Neuronal stem cell (in vitro differentiated cells): ENCODE measurements at regions not wholly inside any gene's neighbourhood (a gene's known extent, or its start where the extent isn't known, plus 50 kb on each side); places are given as distances from the start of the nearest gene placed in this dataset.

ENCODE experiments used
- DNase-seq: peaks from one replicate; pipeline ENCODE4 v3.0.0-alpha.2; 2013; ENCODE audit warnings: low spot score
- H2AFZ ChIP-seq: one replicate; pipeline ENCODE4 v1.6.1; 2013; ENCODE audit warnings: mild to moderate bottlenecking, low read length, inconsistent platforms
- H2AK5ac ChIP-seq: 2 replicates; pipeline ENCODE4 v1.6.1; 2013; ENCODE audit warnings: low read depth, mild to moderate bottlenecking, inconsistent platforms, low read length, moderate library complexity, mixed read lengths
- H2BK120ac ChIP-seq: 2 replicates; pipeline ENCODE4 v1.6.1; 2013; ENCODE audit warnings: low read depth, mild to moderate bottlenecking, inconsistent platforms, low read length, moderate library complexity, mixed read lengths
- H2BK12ac ChIP-seq: one replicate; pipeline ENCODE4 v1.6.1; 2013; ENCODE audit warnings: low read length, inconsistent platforms
- H2BK15ac ChIP-seq: 2 replicates; pipeline ENCODE4 v1.6.1; 2013; ENCODE audit warnings: mild to moderate bottlenecking, low read length, inconsistent platforms, mixed read lengths
- H2BK5ac ChIP-seq: one replicate; pipeline ENCODE4 v1.6.1; 2013; ENCODE audit warnings: inconsistent platforms, mild to moderate bottlenecking, low read length, moderate library complexity
- H3K14ac ChIP-seq: one replicate; pipeline ENCODE4 v1.6.1; 2013; ENCODE audit warnings: low read length, inconsistent platforms
- H3K18ac ChIP-seq: 2 replicates; pipeline ENCODE4 v1.6.1; 2013; ENCODE audit warnings: low read length, inconsistent platforms
- H3K23ac ChIP-seq: 2 replicates; pipeline ENCODE4 v1.6.1; 2013; ENCODE audit warnings: low read depth, mild to moderate bottlenecking, mixed read lengths, low read length, inconsistent platforms; ENCODE audit not compliant: poor library complexity
- H3K27ac ChIP-seq: replicated peaks from 3 replicates; pipeline ENCODE4 v1.5.1; 2013; ENCODE audit warnings: low read length, inconsistent platforms
- H3K27me3 ChIP-seq, 3 experiments: 2 replicates each; pipeline ENCODE4 v1.6.1; 2013; ENCODE audit warnings: low read length in 3 of 3, mild to moderate bottlenecking in 2 of 3, inconsistent platforms in 1 of 3, low read depth in 1 of 3, mixed read lengths in 1 of 3, moderate library complexity in 1 of 3; ENCODE audit not compliant: control insufficient read depth in 3 of 3, insufficient read depth in 3 of 3
- H3K36me3 ChIP-seq, 2 donors: replicated peaks in 1 of 2; 2 replicates each; pipeline ENCODE4 v1.6.1; 2013; ENCODE audit warnings: low read length in 2 of 2; ENCODE audit not compliant: control insufficient read depth in 2 of 2, insufficient read depth in 2 of 2
- H3K4ac ChIP-seq: 2 replicates; pipeline ENCODE4 v1.6.1; 2013; ENCODE audit warnings: inconsistent platforms, mild to moderate bottlenecking, low read length, moderate library complexity
- H3K4me1 ChIP-seq, 2 donors: 1 replicate in 1 of 2; 2 replicates in 1 of 2; pipeline ENCODE4 v1.6.1; 2013; ENCODE audit warnings: low read length in 2 of 2, low read depth in 1 of 2; ENCODE audit not compliant: control insufficient read depth in 2 of 2, insufficient read depth in 1 of 2
- H3K4me2 ChIP-seq: one replicate; pipeline ENCODE4 v1.6.1; 2013; ENCODE audit warnings: mild to moderate bottlenecking, low read length, inconsistent platforms; ENCODE audit not compliant: insufficient read depth, poor library complexity, severe bottlenecking
- H3K4me3 ChIP-seq, 2 donors: 2 replicates each; pipeline ENCODE4 v1.5.1; 2013; ENCODE audit warnings: low read length in 2 of 2, mild to moderate bottlenecking in 2 of 2, inconsistent platforms in 1 of 2, moderate library complexity in 1 of 2
- H3K79me1 ChIP-seq: one replicate; pipeline ENCODE4 v1.6.1; 2013; ENCODE audit warnings: low read depth, mild to moderate bottlenecking, inconsistent platforms, low read length, moderate library complexity
- H3K9ac ChIP-seq: one replicate; pipeline ENCODE4 v1.6.1; 2013; ENCODE audit warnings: mild to moderate bottlenecking, low read depth, low read length, inconsistent platforms; ENCODE audit not compliant: poor library complexity
- H3K9me3 ChIP-seq, 2 donors: replicated peaks in 1 of 2; 2 replicates each; pipeline versions ENCODE3 to v1.6.1; 2013; ENCODE audit warnings: low read length in 2 of 2, mild to moderate bottlenecking in 2 of 2, inconsistent platforms in 1 of 2, low read depth in 1 of 2, mixed read lengths in 1 of 2, moderate library complexity in 1 of 2; ENCODE audit not compliant: control insufficient read depth in 2 of 2, insufficient read depth in 1 of 2
- H4K8ac ChIP-seq: one replicate; pipeline ENCODE4 v1.6.1; 2013; ENCODE audit warnings: low read depth, mild to moderate bottlenecking, inconsistent platforms, low read length, moderate library complexity
- H4K91ac ChIP-seq: one replicate; pipeline ENCODE4 v1.6.1; 2013; ENCODE audit warnings: low read length, low read depth, mild to moderate bottlenecking, inconsistent platforms; ENCODE audit not compliant: poor library complexity
- WGBS, 2 donors: extraction: QIAGEN DNeasy Blood & Tissue Kit; methylation state at CpG; one replicate each; pipeline ENCODE4 v1.1.7; 2013; ENCODE audit warnings: missing lambda C conversion rate in 2 of 2, mixed read lengths in 1 of 2; ENCODE audit not compliant: insufficient read length in 2 of 2, insufficient replicate concordance in 1 of 2; ENCODE audit errors: extremely low coverage in 2 of 2; 5-methylcytosine and 5-hydroxymethylcytosine counted together

- Histone ChIP-seq H2AK5ac (no peak overlapping the region), H2BK5ac (no peak overlapping the region), H2BK12ac (no peak overlapping the region), H3K27me3 (no peaks in the 10 kb centered on the region), H3K4me1 (no peaks in the 10 kb centered on the region), H3K23ac (no peak overlapping the region), H3K27ac (no peak overlapping the region), H3K4me3 (no peak overlapping the region), H3K9me3 (no peaks in the 10 kb centered on the region), H2AFZ (no peak overlapping the region), H3K14ac (no peak overlapping the region), H3K9ac (no peak overlapping the region), H2BK120ac (no peak overlapping the region), H3K4me2 (no peak overlapping the region), H3K79me1 (no peaks in the 10 kb centered on the region), H4K8ac (no peak overlapping the region), H4K91ac (no peak overlapping the region), H3K18ac (no peak overlapping the region), H3K4ac (no peak overlapping the region), H2BK15ac (no peak overlapping the region), H3K36me3 (no peaks in the 10 kb centered on the region)
- DNase-seq = no peak
- WGBS, 2 donors = no CpG with 5 or more reads among the region's 5 CpGs
Observed at GRCh38 chr7:47100148-47100816, 481.6 kb downstream of the TNS3 start.

GRCh38 chr7:47097431-47097830 lies 484.5 kb downstream of the TNS3 start:
- H3K23ac ChIP-seq = no peak overlapping the region
- no peaks in the 10 kb centered on the region for H3K36me3 ChIP-seq
- H2BK5ac ChIP-seq = no peak overlapping the region
- H3K18ac ChIP-seq = no peak overlapping the region
- no peak for DNase-seq
- no peaks in the 10 kb centered on the region for H3K4me1 ChIP-seq
- no peak overlapping the region for H3K4me3 ChIP-seq
- no peak overlapping the region for H2AFZ ChIP-seq
- no CpG with 5 or more reads among the region's 2 CpGs for WGBS, 2 donors
- no peak overlapping the region for H3K9ac ChIP-seq
- no peaks in the 10 kb centered on the region for H3K79me1 ChIP-seq
- H2BK120ac ChIP-seq = no peak overlapping the region
- H4K91ac ChIP-seq = no peak overlapping the region
- no peak overlapping the region for H3K4me2 ChIP-seq
- no peak overlapping the region for H3K4ac ChIP-seq
- H4K8ac ChIP-seq = no peak overlapping the region
- no peak overlapping the region for H3K27ac ChIP-seq
- H2BK12ac ChIP-seq = no peak overlapping the region
- no peaks in the 10 kb centered on the region for H3K9me3 ChIP-seq
- H3K14ac ChIP-seq = no peak overlapping the region
- no peak overlapping the region for H2AK5ac ChIP-seq
- no peaks in the 10 kb centered on the region for H3K27me3 ChIP-seq
- no peak overlapping the region for H2BK15ac ChIP-seq

- no peak overlapping the region for H3K18ac ChIP-seq
- no peaks in the 10 kb centered on the region for H3K9me3 ChIP-seq
- H3K27me3 ChIP-seq = no peaks in the 10 kb centered on the region
- no peaks in the 10 kb centered on the region for H3K36me3 ChIP-seq
- no peak overlapping the region for H2BK15ac ChIP-seq
- H2AFZ ChIP-seq = no peak overlapping the region
- no peaks in the 10 kb centered on the region for H3K79me1 ChIP-seq
- no peak overlapping the region for H2BK120ac ChIP-seq
- no peak for DNase-seq
- H2BK5ac ChIP-seq = no peak overlapping the region
- H4K8ac ChIP-seq = no peak overlapping the region
- no peak overlapping the region for H3K27ac ChIP-seq
- H3K14ac ChIP-seq = no peak overlapping the region
- H3K4me2 ChIP-seq = no peak overlapping the region
- no peak overlapping the region for H2BK12ac ChIP-seq
- no peaks in the 10 kb centered on the region for H3K4me1 ChIP-seq
- WGBS, 2 donors = no CpG with 5 or more reads among the region's 1 CpG
- no peak overlapping the region for H3K9ac ChIP-seq
- no peak overlapping the region for H3K4me3 ChIP-seq
- no peak overlapping the region for H3K23ac ChIP-seq
- no peak overlapping the region for H2AK5ac ChIP-seq
- no peak overlapping the region for H4K91ac ChIP-seq
- H3K4ac ChIP-seq = no peak overlapping the region
Observed at GRCh38 chr7:47095946-47096345, 486.0 kb downstream of the TNS3 start.

- Histone ChIP-seq H3K36me3 (no peaks in the 10 kb centered on the region), H3K4me2 (no peak overlapping the region), H4K91ac (no peak overlapping the region), H3K4me1 (no peaks in the 10 kb centered on the region), H3K9me3 (no peaks in the 10 kb centered on the region), H2AK5ac (no peak overlapping the region), H2BK120ac (no peak overlapping the region), H3K27ac (no peak overlapping the region), H3K14ac (no peak overlapping the region), H3K9ac (no peak overlapping the region), H3K4me3 (no peak overlapping the region), H2AFZ (no peak overlapping the region), H2BK12ac (no peak overlapping the region), H3K23ac (no peak overlapping the region), H3K4ac (no peak overlapping the region), H2BK15ac (no peak overlapping the region), H4K8ac (no peak overlapping the region), H3K18ac (no peak overlapping the region), H2BK5ac (no peak overlapping the region), H3K27me3 (no peaks in the 10 kb centered on the region), H3K79me1 (no peaks in the 10 kb centered on the region)
- 100% methylated on average over 1 to 2 of the region's 7 CpGs for WGBS, 2 donors
- DNase-seq = no peak
Observed at GRCh38 chr7:47094462-47094861, 487.4 kb downstream of the TNS3 start.
